ENCODE measurements at regions not wholly inside any gene's neighbourhood (a gene's known extent, or its start where the extent isn't known, plus 50 kb on each side); places are given as distances from the start of the nearest gene placed in this dataset.

DNA sequence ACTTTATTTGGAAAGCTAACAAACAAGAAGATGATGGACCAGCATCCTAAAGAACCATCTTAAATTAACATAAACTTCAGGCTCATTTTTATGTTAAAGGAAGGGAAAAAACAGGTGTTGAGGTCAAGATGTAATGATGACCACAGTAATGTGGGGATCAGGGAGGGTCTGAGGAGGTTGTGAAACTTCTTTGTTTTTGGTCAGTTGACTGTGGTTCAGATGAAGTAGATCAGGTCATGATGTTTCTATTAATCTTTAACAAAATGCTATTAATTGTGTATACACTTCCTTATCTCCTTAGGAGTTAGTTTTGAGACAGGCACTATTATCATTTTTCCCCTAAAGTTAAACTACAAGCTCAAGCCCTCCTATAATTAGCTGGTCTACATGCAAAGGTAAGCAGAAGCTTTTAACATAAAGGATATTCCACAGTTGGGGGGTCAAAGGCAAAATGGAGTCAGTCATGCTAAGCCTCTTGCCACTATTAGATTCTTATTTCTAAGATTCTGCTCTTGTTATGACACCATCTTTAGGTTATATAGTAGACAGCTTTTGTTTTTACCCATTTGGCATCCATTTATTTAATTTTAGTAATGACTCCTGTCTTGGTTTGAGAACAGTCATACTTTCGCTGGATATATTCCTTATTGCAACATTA is 800.1 kb upstream of the PCDH9 start:
- no peaks in the 10 kb centered on the region for H3K4me1 ChIP-seq (ENCODE audit: insufficient read depth)

GRCh38 chr13:68028701-68029100 is 798.6 kb upstream of the PCDH9 start:
- H4K20me1 ChIP-seq (ENCODE audit: insufficient read depth): no peaks in the 10 kb centered on the region
- H3K9me3 ChIP-seq (ENCODE audit: low read depth): no peaks in the 10 kb centered on the region
- no peak overlapping the region for H2AFZ ChIP-seq
- no peaks in the 10 kb centered on the region for H3K9me2 ChIP-seq (ENCODE audit: insufficient read depth)
- in situ Hi-C loops (cut with MboI): no loop called here
- no peaks in the 10 kb centered on the region for H3F3A ChIP-seq (ENCODE audit: insufficient read depth)
- H3K4me2 ChIP-seq (ENCODE audit: unreplicated experiment): no peak overlapping the region
- no peak overlapping the region for H3K4me3 ChIP-seq
- H3K27me3 ChIP-seq (replicated peaks; ENCODE audit: insufficient read depth): no peaks in the 10 kb centered on the region
- no peaks in the 10 kb centered on the region for H3K36me3 ChIP-seq (ENCODE audit: low read depth)
- H3K9ac ChIP-seq: no peak overlapping the region
- no peaks in the 10 kb centered on the region for H3K79me2 ChIP-seq (ENCODE audit: insufficient read depth)
- no peak overlapping the region for H3K27ac ChIP-seq
- H3K4me1 ChIP-seq (ENCODE audit: insufficient read depth): no peaks in the 10 kb centered on the region
- TF ChIP-seq EZH2phosphoT487 (IDR thresholded peaks at IDR 0.05; ENCODE audit: insufficient read depth, low read depth) (no peak), EZH2 (IDR thresholded peaks at IDR 0.05; ENCODE audit: insufficient read depth, poor library complexity, severe bottlenecking) (no peak)
- no peak for DNase-seq

More for the DNA sequence above, 800.1 kb upstream of the PCDH9 start:
- Histone ChIP-seq H4K20me1 (ENCODE audit: insufficient read depth) (no peaks in the 10 kb centered on the region), H2AFZ (no peak overlapping the region), H3K27ac (no peak overlapping the region), H3F3A (ENCODE audit: insufficient read depth) (no peaks in the 10 kb centered on the region), H3K4me3 (no peak overlapping the region), H3K9me2 (ENCODE audit: insufficient read depth) (no peaks in the 10 kb centered on the region), H3K4me2 (ENCODE audit: unreplicated experiment) (no peak overlapping the region), H3K79me2 (ENCODE audit: insufficient read depth) (no peaks in the 10 kb centered on the region), H3K9ac (no peak overlapping the region), H3K27me3 (replicated peaks; ENCODE audit: insufficient read depth) (no peaks in the 10 kb centered on the region), H3K9me3 (ENCODE audit: low read depth) (no peaks in the 10 kb centered on the region), H3K36me3 (ENCODE audit: low read depth) (no peaks in the 10 kb centered on the region)
- DNase-seq: no peak
- TF ChIP-seq EZH2phosphoT487 (IDR thresholded peaks at IDR 0.05; ENCODE audit: insufficient read depth, low read depth) (no peak), EZH2 (IDR thresholded peaks at IDR 0.05; ENCODE audit: insufficient read depth, poor library complexity, severe bottlenecking) (no peak)
- 19 to 21% methylated on average over 1 of the region's 1 CpG for WGBS, 2 experiments (ENCODE audit: low coverage in 1 of 2, low lambda C conversion rate in 2 of 2, missing lambda C conversion rate in 2 of 2)
- in situ Hi-C loops (cut with MboI): no loop called here

DNA sequence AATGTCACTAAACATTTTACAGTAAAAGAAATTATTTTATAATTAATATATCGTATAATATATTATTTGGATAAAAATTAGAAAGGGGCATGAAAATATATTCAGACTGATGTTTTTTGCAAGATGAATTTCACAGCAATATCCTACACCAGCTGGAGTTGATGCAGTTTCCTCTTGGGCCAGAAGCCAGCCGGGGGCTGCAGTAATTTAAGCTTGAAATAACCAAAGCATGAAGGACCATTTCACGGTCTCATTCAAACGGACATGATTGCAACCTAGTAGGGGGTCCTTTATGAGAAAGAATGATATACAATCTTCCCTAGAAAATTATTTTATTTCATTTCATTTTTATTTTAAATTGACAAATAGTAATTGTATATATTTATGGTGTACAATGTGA is 797.2 kb upstream of the PCDH9 start:
- no peaks in the 10 kb centered on the region for H3K4me1 ChIP-seq (ENCODE audit: insufficient read depth)
- no peaks in the 10 kb centered on the region for H3K9me2 ChIP-seq (ENCODE audit: insufficient read depth)
- H3K79me2 ChIP-seq (ENCODE audit: insufficient read depth): no peaks in the 10 kb centered on the region
- H3K27ac ChIP-seq: no peak overlapping the region
- H3K27me3 ChIP-seq (replicated peaks; ENCODE audit: insufficient read depth): no peaks in the 10 kb centered on the region
- H3K9ac ChIP-seq: no peak overlapping the region
- no peak for DNase-seq
- no peaks in the 10 kb centered on the region for H3K36me3 ChIP-seq (ENCODE audit: low read depth)
- H3K4me3 ChIP-seq: no peak overlapping the region
- no peaks in the 10 kb centered on the region for H4K20me1 ChIP-seq (ENCODE audit: insufficient read depth)
- 33 to 36% methylated on average over 4 of the region's 4 CpGs for WGBS, 2 experiments (ENCODE audit: low coverage in 1 of 2, low lambda C conversion rate in 2 of 2, missing lambda C conversion rate in 2 of 2)
- in situ Hi-C loops (cut with MboI): no loop called here
- no peak overlapping the region for H2AFZ ChIP-seq
- H3K9me3 ChIP-seq (ENCODE audit: low read depth): no peaks in the 10 kb centered on the region
- H3K4me2 ChIP-seq (ENCODE audit: unreplicated experiment): no peak overlapping the region
- no peaks in the 10 kb centered on the region for H3F3A ChIP-seq (ENCODE audit: insufficient read depth)
- TF ChIP-seq EZH2 (IDR thresholded peaks at IDR 0.05; ENCODE audit: insufficient read depth, poor library complexity, severe bottlenecking) (no peak), EZH2phosphoT487 (IDR thresholded peaks at IDR 0.05; ENCODE audit: insufficient read depth, low read depth) (no peak)

- no peak overlapping the region for H3K27ac ChIP-seq
- H3F3A ChIP-seq (ENCODE audit: insufficient read depth): no peaks in the 10 kb centered on the region
- no peak overlapping the region for H2AFZ ChIP-seq
- H3K4me3 ChIP-seq: no peak overlapping the region
- in situ Hi-C loops (cut with MboI): no loop called here
- no peak for DNase-seq
- H3K9ac ChIP-seq: no peak overlapping the region
- H3K9me3 ChIP-seq (ENCODE audit: low read depth): no peaks in the 10 kb centered on the region
- H4K20me1 ChIP-seq (ENCODE audit: insufficient read depth): no peaks in the 10 kb centered on the region
- no peak overlapping the region for H3K4me2 ChIP-seq (ENCODE audit: unreplicated experiment)
- no peaks in the 10 kb centered on the region for H3K9me2 ChIP-seq (ENCODE audit: insufficient read depth)
- H3K4me1 ChIP-seq (ENCODE audit: insufficient read depth): no peaks in the 10 kb centered on the region
- WGBS, 2 experiments (ENCODE audit: low coverage in 1 of 2, low lambda C conversion rate in 2 of 2, missing lambda C conversion rate in 2 of 2): 10 to 18% methylated on average over 3 of the region's 3 CpGs
- H3K79me2 ChIP-seq (ENCODE audit: insufficient read depth): no peaks in the 10 kb centered on the region
- no peak for TF ChIP-seq EZH2 (IDR thresholded peaks at IDR 0.05; ENCODE audit: insufficient read depth, poor library complexity, severe bottlenecking)
- TF ChIP-seq EZH2phosphoT487 (IDR thresholded peaks at IDR 0.05; ENCODE audit: insufficient read depth, low read depth): no peak
- H3K36me3 ChIP-seq (ENCODE audit: low read depth): no peaks in the 10 kb centered on the region
- no peaks in the 10 kb centered on the region for H3K27me3 ChIP-seq (replicated peaks; ENCODE audit: insufficient read depth)
Observed at GRCh38 chr13:68026077-68026476, 795.9 kb upstream of the PCDH9 start.

DNA sequence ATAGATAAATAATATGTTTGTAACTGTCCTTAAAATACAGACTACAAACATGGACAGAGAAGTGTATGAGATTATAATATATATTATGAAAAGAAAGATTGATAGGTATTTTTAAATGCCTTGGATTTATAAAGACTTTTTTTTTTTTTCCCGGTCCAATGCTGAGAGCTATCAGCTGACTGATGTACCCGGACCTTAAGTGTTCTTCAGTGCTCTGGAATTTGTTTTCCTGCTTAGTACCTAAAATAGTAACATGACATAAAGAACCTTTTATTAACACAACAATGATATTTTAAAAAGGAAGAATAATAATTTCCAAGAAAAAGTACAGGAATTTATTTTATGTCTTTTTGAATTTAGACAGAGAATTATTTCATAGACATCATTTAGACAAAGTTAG is 795.5 kb upstream of the PCDH9 start:
- in situ Hi-C loops (cut with MboI): no loop called here
- WGBS, 2 experiments (ENCODE audit: low coverage in 1 of 2, low lambda C conversion rate in 2 of 2, missing lambda C conversion rate in 2 of 2): 32 to 33% methylated on average over 2 of the region's 2 CpGs

More for the DNA sequence above, 795.5 kb upstream of the PCDH9 start:
- Histone ChIP-seq H3K4me1 (ENCODE audit: insufficient read depth) (no peaks in the 10 kb centered on the region), H4K20me1 (ENCODE audit: insufficient read depth) (no peaks in the 10 kb centered on the region), H3K27me3 (replicated peaks; ENCODE audit: insufficient read depth) (no peaks in the 10 kb centered on the region), H3K36me3 (ENCODE audit: low read depth) (no peaks in the 10 kb centered on the region), H3K27ac (no peak overlapping the region), H3K9ac (no peak overlapping the region), H3K4me3 (no peak overlapping the region), H3F3A (ENCODE audit: insufficient read depth) (no peaks in the 10 kb centered on the region), H3K4me2 (ENCODE audit: unreplicated experiment) (no peak overlapping the region), H2AFZ (no peak overlapping the region), H3K9me3 (ENCODE audit: low read depth) (no peaks in the 10 kb centered on the region), H3K79me2 (ENCODE audit: insufficient read depth) (no peaks in the 10 kb centered on the region), H3K9me2 (ENCODE audit: insufficient read depth) (no peaks in the 10 kb centered on the region)
- TF ChIP-seq EZH2 (IDR thresholded peaks at IDR 0.05; ENCODE audit: insufficient read depth, poor library complexity, severe bottlenecking): no peak
- TF ChIP-seq EZH2phosphoT487 (IDR thresholded peaks at IDR 0.05; ENCODE audit: insufficient read depth, low read depth): no peak
- DNase-seq: no peak

All from GM23248 (cell line).